Right lobe of liver (tissue), 4 donors: ENCODE measurements at regions not wholly inside any gene's neighbourhood (a gene's known extent, or its start where the extent isn't known, plus 50 kb on each side); places are given as distances from the start of the nearest gene placed in this dataset.

Source experiments
- POLR2A ChIP-seq: fragments of 450-650 bp; IDR thresholded peaks from one replicate; pipeline ENCODE4 v1.6.1; 2017; ENCODE audit warnings: antibody characterized with exemption, mild to moderate bottlenecking
- TF ChIP-seq, protein P1 (sequence below), 4 donors: fragments of 200-600 bp in 3 of 4; fragments of 450-650 bp in 1 of 4; IDR thresholded peaks; one replicate each; pipeline versions ENCODE4 v1.5.1 to v1.8.0; 2016 to 2022; ENCODE audit warnings: antibody characterized with exemption in 4 of 4, mild to moderate bottlenecking in 2 of 4
- donor health status: DM: no; HTN: no; CAD: no.
- donor health status: DM: no; HTN: no; CAD: no.
- donor health status: DM: no; HTN: yes; CAD: no.

DNA sequence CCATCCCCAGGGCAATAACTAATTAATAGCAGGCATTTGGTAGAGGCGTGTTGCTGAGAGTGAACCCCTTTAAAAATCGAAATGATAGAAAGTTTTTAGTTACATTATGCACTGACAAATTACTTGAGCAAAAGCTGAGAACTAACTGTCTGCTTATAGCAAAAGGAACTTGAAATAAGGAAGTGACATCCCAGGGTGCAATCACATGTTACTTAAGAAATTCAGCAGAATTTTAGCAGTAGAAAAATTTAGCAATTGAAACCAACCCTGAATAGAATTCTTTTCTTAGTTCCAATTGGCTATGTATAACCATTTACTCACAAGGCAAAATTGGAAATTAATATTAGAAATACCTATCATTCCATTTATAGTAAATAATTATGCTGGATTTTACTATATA is 139.5 kb upstream of the SAMSN1 start:
- TF ChIP-seq, protein P1, sequence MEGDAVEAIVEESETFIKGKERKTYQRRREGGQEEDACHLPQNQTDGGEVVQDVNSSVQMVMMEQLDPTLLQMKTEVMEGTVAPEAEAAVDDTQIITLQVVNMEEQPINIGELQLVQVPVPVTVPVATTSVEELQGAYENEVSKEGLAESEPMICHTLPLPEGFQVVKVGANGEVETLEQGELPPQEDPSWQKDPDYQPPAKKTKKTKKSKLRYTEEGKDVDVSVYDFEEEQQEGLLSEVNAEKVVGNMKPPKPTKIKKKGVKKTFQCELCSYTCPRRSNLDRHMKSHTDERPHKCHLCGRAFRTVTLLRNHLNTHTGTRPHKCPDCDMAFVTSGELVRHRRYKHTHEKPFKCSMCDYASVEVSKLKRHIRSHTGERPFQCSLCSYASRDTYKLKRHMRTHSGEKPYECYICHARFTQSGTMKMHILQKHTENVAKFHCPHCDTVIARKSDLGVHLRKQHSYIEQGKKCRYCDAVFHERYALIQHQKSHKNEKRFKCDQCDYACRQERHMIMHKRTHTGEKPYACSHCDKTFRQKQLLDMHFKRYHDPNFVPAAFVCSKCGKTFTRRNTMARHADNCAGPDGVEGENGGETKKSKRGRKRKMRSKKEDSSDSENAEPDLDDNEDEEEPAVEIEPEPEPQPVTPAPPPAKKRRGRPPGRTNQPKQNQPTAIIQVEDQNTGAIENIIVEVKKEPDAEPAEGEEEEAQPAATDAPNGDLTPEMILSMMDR (IDR thresholded peaks at IDR 0.05) = no peak
- no peak for TF ChIP-seq POLR2A
